RPMI7951 (cell line): ENCODE measurements at regions not wholly inside any gene's neighbourhood (a gene's known extent, or its start where the extent isn't known, plus 50 kb on each side); places are given as distances from the start of the nearest gene placed in this dataset.
"Not testable (repeated sequence)": the region's sequence is repeated elsewhere in the genome, so short reads cannot be mapped to it uniquely, and the experiment has no call there.

Experiments
- DNase-seq: peaks from one replicate; pipeline ENCODE4 v3.0.0-alpha.2; 2012; ENCODE audit warnings: low read depth

DNA sequence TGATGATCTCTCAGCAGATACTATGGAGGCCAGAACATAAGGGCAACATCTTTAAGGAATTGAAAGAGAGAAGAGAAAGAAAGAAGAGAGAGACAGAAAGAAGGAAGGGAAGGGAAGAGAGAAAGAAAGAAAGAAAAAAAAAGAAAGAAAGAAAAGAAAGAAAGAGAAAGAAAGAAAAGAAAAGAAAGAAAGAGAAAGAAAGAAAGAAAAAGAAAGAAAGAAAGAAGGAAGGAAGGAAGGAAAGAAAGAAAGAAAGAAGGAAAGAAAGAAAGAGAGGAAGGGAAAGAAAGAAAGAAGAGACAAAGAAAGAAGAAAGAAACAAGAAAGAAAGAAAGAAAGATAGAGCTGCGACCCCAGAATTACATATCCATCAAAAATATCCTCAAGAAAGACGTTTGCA lies 124.9 kb downstream of the CPZ start:
- DNase-seq: not testable (repeated sequence)

DNA sequence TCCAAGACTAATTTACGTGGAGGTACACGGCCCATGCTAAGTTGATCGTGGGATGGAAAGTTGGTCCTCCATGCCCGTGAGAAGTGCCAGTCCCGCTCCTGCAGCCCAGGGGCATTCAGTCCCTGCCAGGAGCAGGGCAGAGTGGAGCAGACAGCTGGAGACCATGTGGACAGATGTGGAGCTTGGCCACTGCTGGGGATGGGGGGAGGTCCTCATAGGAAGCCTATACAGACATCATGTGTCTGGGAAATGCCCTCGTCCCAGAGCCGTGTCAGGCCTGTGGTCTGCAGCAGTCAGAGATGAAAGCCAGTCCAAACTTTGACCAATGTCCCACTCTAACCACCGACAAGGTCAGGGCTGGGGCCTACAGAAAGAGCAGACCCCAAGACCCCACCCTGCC lies 118.4 kb downstream of the CPZ start:
- no peak for DNase-seq

DNA sequence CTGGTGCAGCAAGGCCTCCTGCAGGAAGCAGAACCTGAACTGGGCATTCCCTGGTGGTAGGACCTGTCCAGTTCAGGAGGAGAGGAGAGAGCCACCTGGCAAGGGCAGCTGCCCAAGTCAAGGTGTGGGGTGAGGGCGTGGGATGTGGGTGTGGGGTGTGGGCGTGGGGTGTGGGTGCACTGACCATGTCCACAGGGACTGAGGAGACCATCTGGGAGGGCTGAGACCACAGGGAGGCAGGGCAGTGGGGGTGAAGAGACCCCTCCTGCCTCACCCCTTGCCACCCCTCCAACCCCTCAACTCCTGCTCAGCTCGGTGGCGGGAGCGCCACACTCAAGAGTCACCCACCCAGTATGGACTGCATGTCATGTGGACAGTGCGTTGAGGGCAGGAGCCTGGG lies 117.9 kb downstream of the CPZ start:
- no peak for DNase-seq

DNA sequence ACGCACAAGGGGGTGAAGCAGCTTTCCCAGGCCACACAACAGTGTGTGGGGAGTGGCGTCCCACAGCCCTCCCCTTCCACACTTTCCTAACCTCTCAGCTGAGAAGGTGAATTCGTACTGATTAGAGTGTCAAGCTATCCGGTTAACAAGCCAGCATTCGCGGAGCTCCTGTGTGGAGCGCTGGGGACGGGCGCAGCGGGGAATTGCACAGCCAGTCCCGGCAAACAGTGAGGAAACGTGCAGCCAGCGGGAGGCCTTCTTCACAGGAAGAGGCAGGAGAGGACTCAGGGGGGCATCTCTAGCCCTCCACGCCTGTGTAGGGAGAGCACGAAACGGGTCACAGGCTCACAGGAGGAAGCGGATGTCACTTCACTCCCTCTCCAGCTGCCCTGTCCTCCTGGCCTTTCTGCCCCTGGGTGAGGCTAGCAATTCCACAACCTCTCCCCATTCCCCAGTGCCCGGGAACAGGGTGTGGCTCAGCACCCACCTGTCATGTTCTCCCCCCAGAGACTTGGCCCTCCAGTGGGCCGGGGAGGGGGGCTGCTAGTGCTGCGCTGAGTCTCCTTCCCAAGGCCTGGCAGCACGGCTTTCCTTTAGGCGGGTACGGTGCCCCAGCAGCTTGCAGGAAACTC lies 117.3 kb downstream of the CPZ start:
- DNase-seq: no peak

DNA sequence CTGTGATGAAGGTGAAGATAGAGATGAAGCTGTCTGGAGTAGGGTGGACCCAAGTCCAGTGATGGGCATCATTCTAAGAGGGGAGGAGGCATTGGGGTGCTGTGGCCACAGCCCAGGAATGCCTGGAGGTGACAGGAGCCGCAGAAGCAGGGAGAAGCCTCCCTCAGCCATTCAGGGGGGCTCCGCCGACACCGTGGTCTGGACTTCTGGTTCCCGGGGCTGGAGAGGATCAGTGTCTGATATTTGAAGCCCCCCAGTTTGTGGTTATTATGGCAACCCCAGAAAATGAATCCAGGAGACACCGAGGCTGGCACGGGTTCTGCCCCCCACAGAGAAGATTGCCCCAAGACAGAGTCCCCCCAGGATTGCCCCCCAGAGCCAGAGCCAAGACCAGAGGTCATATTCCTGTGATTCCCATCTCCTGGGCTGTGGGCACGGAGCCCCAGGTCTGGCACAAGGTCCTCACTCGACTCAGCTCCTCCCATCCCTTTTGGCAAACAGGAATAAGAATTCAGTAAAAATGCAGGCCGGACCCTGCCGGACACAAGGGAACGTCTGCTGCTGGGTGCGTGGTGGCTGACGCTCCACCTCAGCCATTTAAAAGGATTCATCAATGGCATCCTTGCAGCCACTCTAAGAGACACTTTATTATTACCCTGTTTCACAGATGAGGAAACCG lies 116.6 kb downstream of the CPZ start:
- DNase-seq: no peak

DNA sequence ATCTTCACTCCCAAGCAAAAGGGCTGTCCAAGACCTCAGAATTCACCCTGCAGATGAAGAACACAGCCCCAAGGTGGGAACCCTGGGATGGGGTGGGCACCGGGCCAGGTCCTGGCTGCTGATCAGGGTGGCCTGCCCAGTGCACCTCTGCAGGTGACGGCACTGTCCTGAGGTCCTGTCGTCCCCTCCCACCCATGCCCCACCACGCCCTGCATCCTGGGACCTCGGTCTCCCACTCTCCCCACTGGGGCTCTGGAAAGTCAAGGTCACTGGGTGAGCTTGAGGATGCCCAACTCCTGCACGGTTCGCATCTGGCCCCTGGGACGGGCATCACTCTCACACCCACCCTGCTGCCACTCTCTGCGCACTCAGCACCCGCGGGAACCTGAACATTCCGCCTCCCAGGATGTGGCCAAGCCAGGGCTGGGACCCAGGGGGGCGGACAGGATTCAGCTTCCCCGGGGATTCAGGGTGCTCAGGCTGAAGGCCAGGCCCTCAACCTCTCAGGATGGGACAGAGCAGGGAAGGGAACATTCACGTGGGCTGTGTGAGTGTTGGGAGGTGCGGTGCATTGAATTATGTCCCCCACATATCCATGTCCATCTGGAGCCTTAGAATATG lies 115.9 kb downstream of the CPZ start:
- DNase-seq: no peak

DNA sequence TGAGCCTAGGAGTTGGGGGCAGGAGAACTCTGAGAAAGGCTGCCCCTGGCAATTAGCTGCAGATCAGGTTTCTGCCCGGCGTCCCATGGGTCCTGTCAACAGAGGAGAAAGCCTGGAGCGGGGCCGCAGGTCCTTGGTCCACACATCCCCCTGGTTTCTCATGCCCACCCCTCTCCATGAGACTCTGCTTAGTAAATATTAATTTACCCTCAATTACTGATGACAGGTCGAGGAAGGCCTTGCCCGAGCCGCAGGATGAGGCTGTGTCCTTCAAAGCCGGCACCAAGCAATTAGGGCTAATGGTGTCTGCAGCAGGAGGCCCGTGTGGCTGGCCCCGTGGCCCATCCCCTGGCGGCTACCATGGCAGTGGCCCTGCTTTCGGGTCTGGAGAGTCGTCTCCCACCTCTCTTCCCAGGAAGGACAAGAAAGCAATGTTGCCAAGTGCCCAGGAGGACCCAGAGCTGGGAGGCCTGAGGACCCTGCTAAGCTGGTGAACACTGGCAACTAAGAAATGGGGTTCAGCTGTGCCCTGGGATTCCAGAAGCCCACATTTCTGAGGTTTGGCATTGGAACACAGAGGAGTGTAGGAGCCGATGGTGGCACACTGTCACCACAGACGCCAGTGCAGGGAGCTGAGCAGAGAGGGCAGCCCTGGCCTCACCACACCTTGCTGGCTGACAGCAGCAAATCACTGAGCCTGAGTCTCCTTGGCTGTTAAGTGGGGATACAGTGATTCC lies 114.6 kb downstream of the CPZ start:
- no peak for DNase-seq

DNA sequence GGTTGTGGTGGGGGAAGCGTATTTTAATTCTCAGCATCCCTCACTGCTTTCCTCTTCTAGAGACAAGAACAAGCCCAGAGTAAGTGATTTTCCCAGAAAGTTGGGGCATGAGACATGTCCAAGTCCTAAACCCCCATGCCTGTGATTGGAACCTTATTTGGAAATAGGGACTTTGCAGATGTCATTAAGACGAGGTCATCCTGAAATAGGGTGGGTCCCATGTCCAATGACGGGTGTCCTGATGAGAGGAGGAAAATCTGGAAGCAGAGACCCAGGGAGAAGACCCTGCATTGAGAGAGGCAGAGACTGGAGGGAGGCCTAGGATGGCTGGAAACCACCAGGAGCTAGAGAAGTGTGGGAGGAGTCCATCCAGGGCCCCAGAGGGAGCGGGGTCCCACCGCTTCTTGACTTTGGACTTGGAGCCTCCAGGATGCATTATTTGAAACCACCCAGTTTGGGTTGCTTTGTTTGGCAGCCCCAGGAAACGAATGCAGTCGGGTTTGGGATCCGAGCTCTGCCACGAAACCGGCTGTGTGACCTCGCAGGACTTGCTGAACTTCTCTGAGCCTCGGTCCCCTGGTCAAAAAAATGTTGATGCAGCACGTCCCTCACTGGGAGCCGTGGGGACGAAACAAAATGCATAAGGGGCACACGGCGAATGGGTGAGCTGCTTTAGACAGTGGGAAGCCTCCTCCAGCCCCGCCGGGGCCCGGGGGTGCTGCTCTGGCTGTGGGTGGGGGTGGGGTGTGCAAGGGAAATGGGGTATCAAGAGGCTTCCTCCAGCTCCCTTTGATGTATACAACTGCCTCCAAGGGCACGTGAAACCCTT lies 113.9 kb downstream of the CPZ start:
- DNase-seq: no peak

DNA sequence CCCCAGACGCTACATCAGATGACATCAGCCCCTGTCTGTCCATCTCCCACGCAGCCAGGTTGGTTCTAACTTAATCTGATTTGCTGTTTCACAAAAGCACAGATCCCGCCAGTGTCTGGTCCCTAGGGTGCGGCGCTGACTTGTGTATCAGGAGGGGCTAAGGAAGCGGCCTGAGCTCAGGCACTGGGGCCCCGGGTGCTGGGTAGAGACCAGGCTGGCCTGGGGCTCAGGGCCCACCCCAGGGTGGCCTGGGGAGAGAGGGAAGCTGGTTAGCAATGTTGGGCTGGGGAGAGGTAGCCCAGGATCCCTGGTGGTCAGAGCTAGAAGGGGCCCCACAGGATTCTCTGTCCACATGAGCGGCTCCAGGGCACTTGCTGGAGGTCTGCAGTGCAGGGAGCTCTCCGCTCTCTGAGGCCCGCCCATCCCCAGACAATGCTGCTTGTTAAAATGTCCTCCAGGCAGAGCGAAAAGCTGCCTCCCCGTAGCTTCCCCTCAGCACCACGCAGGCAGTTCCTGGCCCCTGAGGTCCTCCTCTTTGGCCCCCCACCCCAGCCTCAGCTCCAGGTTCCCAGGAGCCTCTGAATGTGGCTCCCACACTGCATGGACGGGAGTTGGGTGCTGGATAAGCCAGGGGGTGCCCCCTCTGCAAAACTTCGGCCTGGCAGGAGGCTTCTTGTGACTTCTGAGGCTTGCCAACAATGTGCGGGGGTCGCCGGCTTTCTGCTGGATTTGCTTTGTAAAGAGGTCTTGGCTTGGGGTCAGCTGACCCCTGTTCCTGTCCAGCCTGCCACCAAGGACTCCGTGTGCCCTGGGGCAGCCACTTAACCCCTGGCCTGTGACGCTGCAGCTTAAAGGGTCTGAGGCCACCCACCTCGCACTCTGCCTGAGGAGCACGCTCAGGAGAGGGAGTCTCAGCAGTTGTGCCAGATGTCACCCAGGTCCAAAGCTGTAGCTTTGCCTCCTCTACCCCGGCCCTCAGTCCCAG lies 112.9 kb downstream of the CPZ start:
- no peak for DNase-seq

DNA sequence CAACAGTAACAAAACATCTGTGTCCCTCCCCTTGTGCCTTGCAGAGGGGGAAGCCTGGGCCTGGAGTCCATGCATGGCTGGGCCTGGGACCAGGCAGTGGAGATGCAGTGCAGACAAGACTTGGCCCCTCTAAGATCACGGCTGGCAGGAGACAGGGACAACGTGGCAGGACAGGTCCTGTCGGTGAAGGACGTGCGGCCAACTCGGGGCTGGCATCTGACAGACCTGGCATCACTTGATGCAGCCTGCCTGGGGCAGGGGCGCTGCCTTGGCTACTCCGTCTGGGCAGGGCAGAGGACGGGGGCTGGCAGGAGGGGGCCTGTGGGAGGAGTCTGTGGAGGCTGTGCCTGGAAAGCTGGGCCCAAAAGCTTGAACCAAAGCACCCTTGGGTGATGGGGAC lies 112.1 kb downstream of the CPZ start:
- no peak for DNase-seq

DNA sequence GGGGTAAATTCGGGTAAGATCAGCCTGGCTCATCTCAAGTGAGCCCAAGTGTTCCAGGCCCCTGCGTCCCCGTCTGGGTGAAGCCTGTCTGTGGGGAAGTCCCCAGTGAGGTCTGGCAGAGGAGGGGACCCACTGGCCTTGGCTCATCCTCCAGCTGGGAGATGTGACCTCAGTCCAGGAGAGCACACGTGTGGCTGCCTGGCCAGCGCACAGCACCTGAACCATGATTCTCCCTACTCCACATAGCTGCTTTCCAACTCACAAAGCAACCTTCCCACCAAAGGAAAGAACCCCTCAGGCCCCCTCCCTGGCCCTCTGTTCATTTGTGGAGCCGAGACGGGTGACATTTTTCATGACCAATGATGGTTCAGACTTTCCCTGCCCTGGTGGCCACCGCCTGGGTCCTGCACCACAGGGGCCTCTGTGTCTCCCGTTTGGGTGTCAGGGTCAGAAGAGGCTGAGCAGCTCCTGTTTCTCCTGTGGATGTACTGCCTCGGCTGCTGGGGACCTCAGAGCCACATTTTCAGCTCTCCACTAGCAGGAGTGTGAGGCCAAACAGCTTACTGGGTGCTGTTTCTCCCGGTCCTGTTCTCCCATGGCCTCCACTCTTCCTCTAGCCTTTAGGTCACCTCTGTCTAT lies 111.4 kb downstream of the CPZ start:
- DNase-seq: no peak

DNA sequence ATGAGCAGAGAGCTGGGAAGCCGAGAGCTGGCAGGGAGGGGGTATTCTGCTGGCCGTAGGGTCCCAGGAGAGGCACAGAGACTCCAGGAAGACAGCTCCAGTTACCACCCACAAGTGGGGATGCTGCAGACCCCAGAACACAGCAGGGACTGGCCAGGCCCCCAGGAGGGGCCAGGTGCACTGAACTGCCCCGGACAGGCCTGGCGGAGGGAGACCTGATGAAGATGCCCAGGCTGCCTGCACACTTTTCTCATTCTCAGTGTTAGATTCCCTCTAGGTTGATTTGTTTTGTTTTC lies 110.8 kb downstream of the CPZ start:
- no peak for DNase-seq

DNA sequence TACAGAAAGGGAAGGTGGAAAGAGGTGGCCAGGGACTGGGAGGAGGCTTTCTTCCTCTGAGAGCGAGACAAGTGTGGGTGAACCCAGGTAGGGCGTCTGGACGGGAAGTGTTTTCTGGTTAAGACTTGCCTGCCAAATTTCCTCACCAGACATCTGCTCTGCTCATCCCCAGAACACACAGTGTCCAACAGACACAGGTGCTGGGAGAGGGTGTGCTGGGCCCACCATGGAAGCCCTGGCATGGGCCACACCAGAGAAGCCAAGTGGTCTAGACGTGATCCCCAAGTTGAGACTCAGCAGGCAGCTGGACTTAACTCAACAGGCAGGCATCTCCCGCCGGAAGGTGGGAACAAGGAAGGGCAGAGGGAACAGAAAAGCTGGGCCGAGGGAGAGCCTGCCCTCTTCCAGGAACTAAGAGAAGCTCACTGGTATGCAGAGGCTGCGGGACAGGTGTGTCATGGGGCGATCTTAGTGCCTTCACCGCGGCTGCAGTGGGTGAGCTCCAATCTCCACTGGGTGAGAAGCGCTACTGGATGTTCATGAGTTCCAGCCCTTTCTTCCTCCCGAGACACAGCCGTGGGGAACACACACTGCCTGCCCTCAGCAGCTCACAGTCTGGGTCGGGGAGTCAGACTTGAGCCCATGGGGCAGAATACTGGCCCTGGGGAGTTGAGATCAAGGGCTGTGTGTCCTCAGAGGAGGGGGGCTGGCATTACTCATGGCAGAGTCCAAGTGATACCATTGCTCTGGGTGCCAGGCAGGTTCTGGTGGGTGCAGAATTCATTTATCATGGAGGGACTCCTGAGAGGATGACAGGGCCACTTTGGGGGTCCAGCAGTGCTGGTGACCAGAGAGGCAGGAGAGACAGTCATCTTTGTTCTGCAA lies 110.2 kb downstream of the CPZ start:
- DNase-seq: no peak

DNA sequence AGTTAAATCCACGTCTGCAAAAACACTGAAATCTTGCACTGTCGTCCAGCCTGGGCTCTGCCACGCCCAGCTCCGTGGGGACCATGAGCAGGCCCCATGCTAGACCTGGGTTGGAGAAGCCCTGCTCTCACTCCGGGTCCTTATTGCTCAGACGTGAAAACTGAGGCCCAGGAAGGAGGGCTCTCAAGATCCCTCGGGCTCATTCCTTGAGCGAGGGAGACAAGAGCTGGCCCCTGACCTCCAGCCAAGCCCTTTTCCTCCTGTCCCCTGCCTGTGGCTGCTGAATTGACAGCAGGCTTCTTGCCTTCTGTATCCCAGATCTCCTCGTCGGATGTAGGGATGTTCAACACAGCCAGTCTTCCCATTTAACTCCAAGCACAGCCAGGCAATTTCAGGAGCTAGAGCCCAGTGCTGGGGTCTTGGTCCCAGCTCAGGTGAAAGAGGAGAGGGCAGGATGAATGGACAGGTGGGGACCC lies 109.5 kb downstream of the CPZ start:
- no peak for DNase-seq

DNA sequence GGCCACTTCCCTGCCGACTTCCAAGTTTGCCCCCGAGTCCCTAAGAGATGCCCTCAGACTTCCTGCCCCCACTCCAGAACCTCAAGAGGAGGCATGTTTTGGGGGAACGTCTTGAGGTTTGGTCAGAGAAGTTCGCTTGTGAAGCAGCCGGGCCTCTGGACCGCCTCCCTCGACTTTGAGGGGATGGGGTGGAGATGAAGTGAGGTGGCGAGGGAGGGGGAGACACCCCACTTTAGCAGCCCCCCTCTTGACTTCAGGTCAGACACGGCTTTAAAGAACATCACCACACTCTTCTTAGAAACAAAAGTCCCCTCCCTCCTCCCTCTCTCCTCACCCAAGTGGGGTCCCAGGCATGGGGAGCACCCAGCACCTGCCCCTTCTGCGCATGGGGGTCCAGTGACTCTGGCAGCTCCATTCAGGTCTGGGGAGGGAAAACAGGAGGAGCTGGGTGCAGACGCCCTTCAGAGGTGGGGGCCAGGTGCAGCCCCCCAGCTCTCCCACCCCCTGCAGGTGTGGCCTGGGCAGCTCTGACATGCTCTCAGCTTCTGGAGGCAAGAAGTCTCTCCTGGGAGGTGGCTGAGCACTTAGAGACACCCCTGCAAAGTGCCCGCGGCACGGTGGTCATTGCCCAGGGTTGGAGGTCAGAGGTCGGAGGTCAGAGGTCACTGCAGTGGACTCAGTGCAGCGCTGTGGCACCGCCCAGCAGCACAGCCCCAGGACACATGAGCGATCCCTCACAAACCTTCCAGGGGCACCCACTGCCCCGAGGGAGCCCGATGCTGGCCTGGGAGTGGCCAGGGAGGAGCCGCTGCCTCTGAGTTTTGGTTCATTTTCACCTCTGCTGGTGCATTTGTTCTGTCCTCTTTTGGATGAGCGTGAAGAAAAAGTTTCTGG lies 108.8 kb downstream of the CPZ start:
- no peak for DNase-seq

DNA sequence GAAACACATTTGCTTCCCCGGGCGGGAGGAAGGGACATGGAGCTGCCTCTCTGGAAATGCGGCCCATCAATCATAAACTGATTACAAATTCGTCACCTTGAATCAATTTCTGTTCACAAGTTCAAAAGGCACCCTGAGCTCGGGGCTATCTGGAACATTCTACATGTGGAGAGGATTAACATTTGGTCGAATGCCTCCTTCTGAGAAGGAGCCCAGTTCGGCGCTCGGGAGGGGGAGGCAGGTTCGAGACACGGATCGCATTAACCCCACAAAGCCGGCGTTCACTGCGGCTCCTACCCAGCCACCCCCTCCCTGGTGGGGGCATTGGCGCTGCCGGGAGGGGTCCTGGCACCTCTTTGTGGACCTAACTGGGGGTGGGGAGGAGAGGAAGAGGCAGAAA lies 108.0 kb downstream of the CPZ start:
- peak; percentile 3 for DNase-seq

DNA sequence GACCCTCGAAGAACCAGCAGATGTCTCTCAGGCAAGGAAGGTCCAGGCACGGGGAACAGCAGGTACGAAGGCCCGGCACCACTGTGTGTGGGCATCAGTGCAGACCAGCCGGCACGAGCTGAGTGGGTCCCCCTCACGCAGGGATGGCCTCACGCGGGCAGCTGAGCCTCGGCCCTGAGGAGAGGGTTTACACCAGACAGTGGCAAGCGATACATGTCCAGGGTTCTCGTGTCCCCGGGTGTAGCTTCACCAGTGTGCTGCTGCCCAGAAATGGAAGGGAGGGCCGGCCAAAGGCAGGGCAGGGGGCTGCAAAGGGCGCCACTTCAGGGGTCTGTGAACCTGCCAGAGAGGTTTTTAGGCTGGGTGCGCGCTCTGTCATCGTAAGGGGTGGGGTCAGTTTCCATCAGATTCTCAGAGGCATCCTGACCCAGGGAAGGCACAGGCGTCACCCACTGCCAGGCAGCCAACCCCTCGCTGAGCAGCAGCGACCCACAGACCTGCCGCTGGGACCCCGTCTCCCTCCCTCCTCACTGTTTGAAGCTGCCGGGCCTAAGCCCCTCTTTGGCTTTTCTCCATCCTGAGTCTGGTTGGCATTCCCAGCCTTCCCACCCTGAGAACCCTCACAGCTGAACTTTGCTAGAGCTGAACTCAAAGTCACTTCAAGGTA lies 107.0 kb downstream of the CPZ start:
- DNase-seq: no peak

DNA sequence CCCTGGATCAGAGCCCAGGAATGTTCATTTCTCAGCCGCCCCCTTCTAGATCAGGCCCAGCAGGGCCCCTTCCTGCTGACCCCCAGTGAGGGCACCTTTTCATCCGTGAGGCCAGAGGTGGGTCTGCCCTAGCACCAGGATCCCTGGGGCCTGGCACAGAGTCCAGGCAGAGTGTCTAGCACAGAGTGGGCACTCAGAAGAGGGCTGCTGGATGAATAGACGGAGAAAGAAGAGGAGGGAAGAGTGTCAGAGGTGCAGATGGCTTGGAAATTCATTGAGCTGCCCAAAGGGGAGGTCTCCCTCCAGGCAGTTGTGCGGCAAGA lies 106.5 kb downstream of the CPZ start:
- no peak for DNase-seq
